K562 (cell line): ENCODE measurements at regions not wholly inside any gene's neighbourhood (a gene's known extent, or its start where the extent isn't known, plus 50 kb on each side); places are given as distances from the start of the nearest gene placed in this dataset.

Experiments used
- ATAC-seq: fragments of 200-7000 bp; cut with Tn5 transposase; 3 replicates; pipeline ENCODE4 v1.9.1; 2020; ENCODE audit warnings: moderate library complexity
- BruUV-seq: library from RNA; stranded (reverse); fragments of 400-500 nt; replicated peaks from 2 replicates; lab custom pipeline; 2021; lab: Mats Ljungman, UMichigan
- CTCF ChIA-PET: fragments of 300-600 bp; formaldehyde crosslinking; extraction: SDS; loops from one replicate; lab custom pipeline; 2021; ENCODE audit warnings: low intra/inter-chr PET ratio; lab: Yijun Ruan, JAX
- POLR2A ChIA-PET: fragments of 300-600, 350-650 bp; sonication (Branson Sonifier 250); formaldehyde crosslinking; extraction: SDS; loops from one replicate; lab custom pipeline; 2021; ENCODE audit warnings: antibody characterized with exemption, inconsistent platforms; lab: Yijun Ruan, JAX
- DNase-seq, 4 experiments: peaks; one replicate each; pipeline versions ENCODE4 v3.0.0 to v3.0.0-alpha.2; 2011 to 2018; ENCODE audit warnings: low spot score in 3 of 4, mixed read lengths in 3 of 4; ENCODE audit errors: extremely low read depth in 1 of 4
- FAIRE-seq: peaks from 2 replicates; lab custom pipeline; 2011; peaks lifted over from hg19 to GRCh38; lab: Jason Lieb, UNC
- H2AFZ ChIP-seq: 2 replicates; pipeline ENCODE4 v1.6.0; 2011; ENCODE audit warnings: low read depth, low read length, control low read depth, inconsistent platforms
- H3K27ac ChIP-seq: fragments of 200-600 bp; 3 replicates; pipeline ENCODE4 v1.8.0; 2011; ENCODE audit warnings: low read depth, mild to moderate bottlenecking, control low read depth, inconsistent platforms, low read length, moderate library complexity, mixed read lengths; ENCODE audit errors: extremely low read depth
- H3K27me3 ChIP-seq, 2 experiments: fragments of 300-600 bp in 1 of 2; 2 replicates in 1 of 2; 3 replicates in 1 of 2; pipeline versions ENCODE4 v1.6.0 to v1.8.0; 2011; ENCODE audit warnings: inconsistent platforms in 2 of 2, low read length in 2 of 2, mild to moderate bottlenecking in 1 of 2, mixed read lengths in 1 of 2, moderate library complexity in 1 of 2; ENCODE audit not compliant: control insufficient read depth in 2 of 2, insufficient read depth in 2 of 2
- H3K36me3 ChIP-seq: fragments of 300-600 bp; 3 replicates; pipeline ENCODE4 v1.8.0; 2011; ENCODE audit warnings: mild to moderate bottlenecking, low read length, inconsistent platforms; ENCODE audit not compliant: control insufficient read depth, insufficient read depth
- H3K4me1 ChIP-seq, 2 experiments: fragments of 200-600 bp in 1 of 2; replicated peaks in 1 of 2; 2 replicates in 1 of 2; 3 replicates in 1 of 2; pipeline versions ENCODE4 v1.5.1 to v1.8.0; 2011; ENCODE audit warnings: inconsistent platforms in 2 of 2, low read length in 2 of 2, mild to moderate bottlenecking in 1 of 2, mixed read lengths in 1 of 2, moderate library complexity in 1 of 2; ENCODE audit not compliant: control insufficient read depth in 2 of 2, insufficient read depth in 2 of 2
- H3K4me2 ChIP-seq: 2 replicates; pipeline ENCODE4 v1.6.1; 2011; ENCODE audit warnings: low read length, control low read depth, inconsistent platforms, mixed read lengths; ENCODE audit not compliant: insufficient read depth
- H3K4me3 ChIP-seq: fragments of 200-600 bp; sonication (generic), shearing (Covaris generic); 2 replicates; pipeline ENCODE4 v1.5.1; 2016; ENCODE audit warnings: control low read depth, inconsistent platforms
- H3K79me2 ChIP-seq: fragments of 200-600 bp; 3 replicates; pipeline ENCODE4 v1.8.0; 2011; ENCODE audit warnings: low read length, inconsistent platforms; ENCODE audit not compliant: control insufficient read depth, insufficient read depth
- H3K9ac ChIP-seq, 2 experiments: 2 replicates each; pipeline versions ENCODE4 v1.6.0 to v1.6.1; 2011; ENCODE audit warnings: low read depth in 2 of 2, low read length in 2 of 2, control low read depth in 1 of 2, inconsistent platforms in 1 of 2, mild to moderate bottlenecking in 1 of 2, mixed read lengths in 1 of 2; ENCODE audit not compliant: insufficient read depth in 1 of 2
- H3K9me1 ChIP-seq: one replicate; pipeline ENCODE4 v1.6.0; 2011; ENCODE audit warnings: inconsistent platforms, mild to moderate bottlenecking, low read length, moderate library complexity; ENCODE audit not compliant: control insufficient read depth, insufficient read depth
- H3K9me3 ChIP-seq: replicated peaks from 2 replicates; pipeline ENCODE4 v1.5.1; 2011; ENCODE audit warnings: low read depth, low read length, inconsistent platforms; ENCODE audit not compliant: control insufficient read depth, insufficient read depth
- H4K20me1 ChIP-seq: replicated peaks from 2 replicates; pipeline ENCODE4 v1.6.1; 2011; ENCODE audit warnings: low read length, inconsistent platforms, mixed read lengths; ENCODE audit not compliant: control insufficient read depth, insufficient read depth
- KAT8 ChIP-seq: fragments of 450-650 bp; IDR thresholded peaks from 2 replicates; pipeline ENCODE4 v1.6.1; 2016; ENCODE audit warnings: low read depth, mild to moderate bottlenecking
- LCOR ChIP-seq: sonication (generic); formaldehyde crosslinking; IDR thresholded peaks from 2 replicates; pipeline ENCODE4 v1.8.0; 2022; ENCODE audit warnings: mild to moderate bottlenecking, missing genetic modification reagents
- MTA2 ChIP-seq: fragments of 450-650 bp; IDR thresholded peaks from 2 replicates; pipeline ENCODE4 v1.6.1; 2016; ENCODE audit warnings: low read depth
- WGBS: fragments of 100-300 bp; shearing (Covaris generic); methylation state at CpG from one replicate; pipeline ENCODE4 v1.1.6; 2016; ENCODE audit warnings: low coverage, mixed read lengths; ENCODE audit not compliant: insufficient coverage; ENCODE audit errors: missing lambda C conversion rate; 5-methylcytosine and 5-hydroxymethylcytosine counted together
- in situ Hi-C: fragments of 300-500 bp; cut with MboI; formaldehyde crosslinking; loops from 4 replicates; pipeline ENCODE4 v1.15.0; 2018; ENCODE audit warnings: inconsistent platforms, mixed read lengths
- intact Hi-C: fragments of 100-400 bp; cut with micrococcal nuclease; formaldehyde crosslinking; loops from 2 replicates; pipeline ENCODE4 v1.14.2; 2022
- TF ChIP-seq, protein P1 (sequence below): fragments of 450-650 bp; IDR thresholded peaks from 2 replicates; pipeline ENCODE4 v1.6.1; 2017; ENCODE audit warnings: mild to moderate bottlenecking, moderate library complexity
- TF ChIP-seq, protein P2 (sequence below): fragments of 200-800 bp; sonication (Bioruptor generic); IDR thresholded peaks from 2 replicates; pipeline ENCODE4 v1.6.1; 2017; ENCODE audit warnings: missing genetic modification characterization, missing compliant biosample characterization

DNA sequence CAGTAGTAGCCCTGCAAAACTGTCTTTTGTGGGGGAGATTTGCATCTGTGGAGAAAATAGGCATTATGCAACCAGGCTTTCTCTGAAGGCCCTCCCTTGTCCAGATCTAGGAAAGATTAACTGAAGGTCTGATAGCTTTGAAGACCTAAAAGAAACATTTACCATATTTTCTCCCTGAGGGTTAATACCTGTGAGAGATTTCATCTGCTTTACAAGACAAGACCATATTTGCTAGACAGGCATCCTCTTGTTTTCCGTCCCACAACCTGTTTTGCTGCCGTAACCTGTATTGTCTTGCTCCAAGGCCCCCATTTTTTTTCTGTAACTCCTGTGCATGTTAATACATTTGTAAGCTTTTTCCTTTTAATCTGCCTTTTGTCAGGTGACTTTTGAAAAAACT lies 1985.2 kb upstream of the CDH9 start:
- no peaks in the 10 kb centered on the region for H3K27me3 ChIP-seq
- H3K9me1 ChIP-seq, result no peaks in the 10 kb centered on the region
- TF ChIP-seq LCOR (CRISPR knock-in tag) (no peak), KAT8 (no peak), MTA2 (no peak)
- TF ChIP-seq, protein P1, sequence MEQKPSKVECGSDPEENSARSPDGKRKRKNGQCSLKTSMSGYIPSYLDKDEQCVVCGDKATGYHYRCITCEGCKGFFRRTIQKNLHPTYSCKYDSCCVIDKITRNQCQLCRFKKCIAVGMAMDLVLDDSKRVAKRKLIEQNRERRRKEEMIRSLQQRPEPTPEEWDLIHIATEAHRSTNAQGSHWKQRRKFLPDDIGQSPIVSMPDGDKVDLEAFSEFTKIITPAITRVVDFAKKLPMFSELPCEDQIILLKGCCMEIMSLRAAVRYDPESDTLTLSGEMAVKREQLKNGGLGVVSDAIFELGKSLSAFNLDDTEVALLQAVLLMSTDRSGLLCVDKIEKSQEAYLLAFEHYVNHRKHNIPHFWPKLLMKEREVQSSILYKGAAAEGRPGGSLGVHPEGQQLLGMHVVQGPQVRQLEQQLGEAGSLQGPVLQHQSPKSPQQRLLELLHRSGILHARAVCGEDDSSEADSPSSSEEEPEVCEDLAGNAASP, result no peak
- TF ChIP-seq, protein P2, sequence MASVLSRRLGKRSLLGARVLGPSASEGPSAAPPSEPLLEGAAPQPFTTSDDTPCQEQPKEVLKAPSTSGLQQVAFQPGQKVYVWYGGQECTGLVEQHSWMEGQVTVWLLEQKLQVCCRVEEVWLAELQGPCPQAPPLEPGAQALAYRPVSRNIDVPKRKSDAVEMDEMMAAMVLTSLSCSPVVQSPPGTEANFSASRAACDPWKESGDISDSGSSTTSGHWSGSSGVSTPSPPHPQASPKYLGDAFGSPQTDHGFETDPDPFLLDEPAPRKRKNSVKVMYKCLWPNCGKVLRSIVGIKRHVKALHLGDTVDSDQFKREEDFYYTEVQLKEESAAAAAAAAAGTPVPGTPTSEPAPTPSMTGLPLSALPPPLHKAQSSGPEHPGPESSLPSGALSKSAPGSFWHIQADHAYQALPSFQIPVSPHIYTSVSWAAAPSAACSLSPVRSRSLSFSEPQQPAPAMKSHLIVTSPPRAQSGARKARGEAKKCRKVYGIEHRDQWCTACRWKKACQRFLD (CRISPR knock-in tag), result no peak
- BruUV-seq, result no TSS peak
- H2AFZ ChIP-seq, result no peak overlapping the region
- 70% methylated on average over 2 of the region's 2 CpGs for WGBS
- CTCF ChIA-PET, result no interaction called here
- ATAC-seq, result no peak
- H4K20me1 ChIP-seq, result no peaks in the 10 kb centered on the region
- FAIRE-seq, result no peak
- no peak overlapping the region for H3K9ac ChIP-seq
- H3K4me1 ChIP-seq, result no peaks in the 10 kb centered on the region
- no peak for DNase-seq
- H3K4me3 ChIP-seq, result no peak overlapping the region
- no peaks in the 10 kb centered on the region for H3K9me3 ChIP-seq
- H3K79me2 ChIP-seq, result no peaks in the 10 kb centered on the region
- no peak overlapping the region for H3K4me2 ChIP-seq
- intact Hi-C loops (no loop called here), in situ Hi-C loops (no loop called here)
- no peak overlapping the region for H3K27ac ChIP-seq
- H3K36me3 ChIP-seq, result no peaks in the 10 kb centered on the region
- POLR2A ChIA-PET, result interaction anchor here (1.4 kb wide), 1 partner anchor 13 kb away, joined by 3 read pairs; no protein-coding TSS in a partner anchor
